Mammary epithelial cell (primary cell): ENCODE measurements at regions not wholly inside any gene's neighbourhood (a gene's known extent, or its start where the extent isn't known, plus 50 kb on each side); places are given as distances from the start of the nearest gene placed in this dataset.

ENCODE experiments used
- EZH2 ChIP-seq: IDR thresholded peaks from 2 replicates; pipeline ENCODE4 v1.6.1; 2012; ENCODE audit warnings: low read length, inconsistent platforms, borderline replicate concordance
- TF ChIP-seq, protein P1 (sequence below), 2 donors: IDR thresholded peaks in 1 of 2; conservative IDR thresholded peaks in 1 of 2; 2 replicates each; pipeline ENCODE4 v1.5.1; 2011 to 2012; ENCODE audit warnings: inconsistent platforms in 2 of 2, low read length in 2 of 2, mild to moderate bottlenecking in 2 of 2, control low read depth in 1 of 2, low read depth in 1 of 2; ENCODE audit not compliant: insufficient read depth in 1 of 2; ENCODE audit errors: extremely low read depth in 1 of 2

DNA sequence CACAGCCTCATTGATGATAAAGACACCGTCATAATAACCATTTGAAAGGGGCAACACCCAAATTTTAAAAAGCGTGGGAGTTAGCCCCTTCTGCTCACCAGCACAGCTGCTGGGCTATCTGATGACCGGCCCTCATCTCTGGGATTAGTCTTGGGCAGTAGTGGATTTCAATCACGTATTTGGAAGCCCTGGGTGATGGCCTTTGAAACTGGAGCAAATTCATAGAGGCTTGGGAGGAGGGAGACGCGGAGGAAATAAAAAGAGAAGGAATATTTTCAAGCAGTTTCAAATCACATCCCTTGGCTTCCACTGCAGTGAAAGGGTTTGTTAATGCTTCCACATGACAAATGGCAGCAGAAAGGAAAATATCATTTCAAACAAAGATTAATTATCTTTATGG lies 357.8 kb downstream of the ZNF516 start:
- TF ChIP-seq, protein P1, sequence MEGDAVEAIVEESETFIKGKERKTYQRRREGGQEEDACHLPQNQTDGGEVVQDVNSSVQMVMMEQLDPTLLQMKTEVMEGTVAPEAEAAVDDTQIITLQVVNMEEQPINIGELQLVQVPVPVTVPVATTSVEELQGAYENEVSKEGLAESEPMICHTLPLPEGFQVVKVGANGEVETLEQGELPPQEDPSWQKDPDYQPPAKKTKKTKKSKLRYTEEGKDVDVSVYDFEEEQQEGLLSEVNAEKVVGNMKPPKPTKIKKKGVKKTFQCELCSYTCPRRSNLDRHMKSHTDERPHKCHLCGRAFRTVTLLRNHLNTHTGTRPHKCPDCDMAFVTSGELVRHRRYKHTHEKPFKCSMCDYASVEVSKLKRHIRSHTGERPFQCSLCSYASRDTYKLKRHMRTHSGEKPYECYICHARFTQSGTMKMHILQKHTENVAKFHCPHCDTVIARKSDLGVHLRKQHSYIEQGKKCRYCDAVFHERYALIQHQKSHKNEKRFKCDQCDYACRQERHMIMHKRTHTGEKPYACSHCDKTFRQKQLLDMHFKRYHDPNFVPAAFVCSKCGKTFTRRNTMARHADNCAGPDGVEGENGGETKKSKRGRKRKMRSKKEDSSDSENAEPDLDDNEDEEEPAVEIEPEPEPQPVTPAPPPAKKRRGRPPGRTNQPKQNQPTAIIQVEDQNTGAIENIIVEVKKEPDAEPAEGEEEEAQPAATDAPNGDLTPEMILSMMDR (conservative IDR thresholded peaks at IDR 0.05 in 1 of 2, IDR thresholded peaks at IDR 0.05 in 1 of 2; ENCODE audit: extremely low read depth in 1 of 2, insufficient read depth in 1 of 2, low read depth in 1 of 2, low read length in 2 of 2) = no peak
- no peak for TF ChIP-seq EZH2
